ENCODE measurements at regions not wholly inside any gene's neighbourhood (a gene's known extent, or its start where the extent isn't known, plus 50 kb on each side); places are given as distances from the start of the nearest gene placed in this dataset.

GRCh38 chr7:46492466-46492865 is 571.4 kb upstream of the IGFBP3 start:
- no peak overlapping the region for H3K27ac ChIP-seq
- in situ Hi-C loops (cut with MboI), result no loop called here
- H3K27me3 ChIP-seq (replicated peaks; ENCODE audit: insufficient read depth), result no peaks in the 10 kb centered on the region
- peaks cover 18% of the 10 kb centered on the region for H3K4me1 ChIP-seq (ENCODE audit: insufficient read depth)
- H3K9me3 ChIP-seq (ENCODE audit: low read depth), result no peaks in the 10 kb centered on the region
- peaks cover 27% of the 10 kb centered on the region for H3F3A ChIP-seq (ENCODE audit: insufficient read depth)
- no peak for DNase-seq
- no peak overlapping the region for H2AFZ ChIP-seq
- H3K4me2 ChIP-seq (ENCODE audit: unreplicated experiment), result no peak overlapping the region
- TF ChIP-seq EZH2 (IDR thresholded peaks at IDR 0.05; ENCODE audit: insufficient read depth, poor library complexity, severe bottlenecking) (no peak), EZH2phosphoT487 (IDR thresholded peaks at IDR 0.05; ENCODE audit: insufficient read depth, low read depth) (no peak)
- H4K20me1 ChIP-seq (ENCODE audit: insufficient read depth), result no peaks in the 10 kb centered on the region
- no peaks in the 10 kb centered on the region for H3K9me2 ChIP-seq (ENCODE audit: insufficient read depth)
- H3K79me2 ChIP-seq (ENCODE audit: insufficient read depth), result no peaks in the 10 kb centered on the region
- H3K9ac ChIP-seq, result no peak overlapping the region
- 54 to 67% methylated on average over 1 of the region's 1 CpG for WGBS, 2 experiments (ENCODE audit: low coverage in 1 of 2, low lambda C conversion rate in 2 of 2, missing lambda C conversion rate in 2 of 2)
- no peak overlapping the region for H3K4me3 ChIP-seq
- no peaks in the 10 kb centered on the region for H3K36me3 ChIP-seq (ENCODE audit: low read depth)

GRCh38 chr7:46490406-46490805 is 569.3 kb upstream of the IGFBP3 start:
- Histone ChIP-seq H3K9me2 (ENCODE audit: insufficient read depth) (no peaks in the 10 kb centered on the region), H3K9ac (no peak overlapping the region), H3K27ac (no peak overlapping the region), H3K36me3 (ENCODE audit: low read depth) (no peaks in the 10 kb centered on the region), H3K27me3 (replicated peaks; ENCODE audit: insufficient read depth) (no peaks in the 10 kb centered on the region), H3K79me2 (ENCODE audit: insufficient read depth) (no peaks in the 10 kb centered on the region), H2AFZ (no peak overlapping the region), H3F3A (ENCODE audit: insufficient read depth) (peaks cover 48% of the 10 kb centered on the region), H3K9me3 (ENCODE audit: low read depth) (no peaks in the 10 kb centered on the region), H3K4me3 (no peak overlapping the region), H3K4me1 (ENCODE audit: insufficient read depth) (peaks cover 38% of the 10 kb centered on the region), H3K4me2 (ENCODE audit: unreplicated experiment) (no peak overlapping the region), H4K20me1 (ENCODE audit: insufficient read depth) (no peaks in the 10 kb centered on the region)
- TF ChIP-seq EZH2phosphoT487 (IDR thresholded peaks at IDR 0.05; ENCODE audit: insufficient read depth, low read depth), result no peak
- no peak for TF ChIP-seq EZH2 (IDR thresholded peaks at IDR 0.05; ENCODE audit: insufficient read depth, poor library complexity, severe bottlenecking)
- DNase-seq, result no peak
- WGBS, 2 experiments (ENCODE audit: low coverage in 1 of 2, low lambda C conversion rate in 2 of 2, missing lambda C conversion rate in 2 of 2), result 94 to 98% methylated on average over 1 of the region's 1 CpG
- in situ Hi-C loops (cut with MboI), result no loop called here

GRCh38 chr7:46489106-46489505 is 568.0 kb upstream of the IGFBP3 start:
- in situ Hi-C loops (cut with MboI), result no loop called here
- H3K4me2 ChIP-seq (ENCODE audit: unreplicated experiment), result no peak overlapping the region
- DNase-seq, result no peak
- H3K4me1 ChIP-seq (ENCODE audit: insufficient read depth), result peaks cover 38% of the 10 kb centered on the region
- H3K27ac ChIP-seq, result no peak overlapping the region
- H3K4me3 ChIP-seq, result no peak overlapping the region
- no peaks in the 10 kb centered on the region for H3K36me3 ChIP-seq (ENCODE audit: low read depth)
- H3K9me3 ChIP-seq (ENCODE audit: low read depth), result no peaks in the 10 kb centered on the region
- no peak overlapping the region for H3K9ac ChIP-seq
- peaks cover 47% of the 10 kb centered on the region for H3F3A ChIP-seq (ENCODE audit: insufficient read depth)
- H4K20me1 ChIP-seq (ENCODE audit: insufficient read depth), result no peaks in the 10 kb centered on the region
- H3K27me3 ChIP-seq (replicated peaks; ENCODE audit: insufficient read depth), result no peaks in the 10 kb centered on the region
- no peaks in the 10 kb centered on the region for H3K79me2 ChIP-seq (ENCODE audit: insufficient read depth)
- no peaks in the 10 kb centered on the region for H3K9me2 ChIP-seq (ENCODE audit: insufficient read depth)
- no peak overlapping the region for H2AFZ ChIP-seq
- TF ChIP-seq EZH2phosphoT487 (IDR thresholded peaks at IDR 0.05; ENCODE audit: insufficient read depth, low read depth), result no peak
- TF ChIP-seq EZH2 (IDR thresholded peaks at IDR 0.05; ENCODE audit: insufficient read depth, poor library complexity, severe bottlenecking), result no peak

GRCh38 chr7:46488607-46489006 is 567.5 kb upstream of the IGFBP3 start:
- H2AFZ ChIP-seq, result peak overlapping the region; percentile 54
- H3K9ac ChIP-seq, result no peak overlapping the region
- no peaks in the 10 kb centered on the region for H3K79me2 ChIP-seq (ENCODE audit: insufficient read depth)
- H3K36me3 ChIP-seq (ENCODE audit: low read depth), result no peaks in the 10 kb centered on the region
- no peak overlapping the region for H3K27ac ChIP-seq
- peaks cover 42% of the 10 kb centered on the region for H3F3A ChIP-seq (ENCODE audit: insufficient read depth)
- H3K9me3 ChIP-seq (ENCODE audit: low read depth), result no peaks in the 10 kb centered on the region
- no peaks in the 10 kb centered on the region for H4K20me1 ChIP-seq (ENCODE audit: insufficient read depth)
- in situ Hi-C loops (cut with MboI), result no loop called here
- peaks cover 33% of the 10 kb centered on the region for H3K4me1 ChIP-seq (ENCODE audit: insufficient read depth)
- DNase-seq, result no peak
- no peaks in the 10 kb centered on the region for H3K27me3 ChIP-seq (replicated peaks; ENCODE audit: insufficient read depth)
- H3K4me3 ChIP-seq, result no peak overlapping the region
- TF ChIP-seq EZH2 (IDR thresholded peaks at IDR 0.05; ENCODE audit: insufficient read depth, poor library complexity, severe bottlenecking) (no peak), EZH2phosphoT487 (IDR thresholded peaks at IDR 0.05; ENCODE audit: insufficient read depth, low read depth) (no peak)
- WGBS, 2 experiments (ENCODE audit: low coverage in 1 of 2, low lambda C conversion rate in 2 of 2, missing lambda C conversion rate in 2 of 2), result 24 to 38% methylated on average over 2 of the region's 2 CpGs
- H3K4me2 ChIP-seq (ENCODE audit: unreplicated experiment), result no peak overlapping the region
- no peaks in the 10 kb centered on the region for H3K9me2 ChIP-seq (ENCODE audit: insufficient read depth)

Data from GM23248 (cell line).